ENCODE measurements at regions not wholly inside any gene's neighbourhood (a gene's known extent, or its start where the extent isn't known, plus 50 kb on each side); places are given as distances from the start of the nearest gene placed in this dataset.

GRCh38 chr4:178448372-178449035, 1006.3 kb upstream of the AGA start:
- DNase-seq, result no peak

GRCh38 chr4:178450614-178451013, 1008.4 kb upstream of the AGA start:
- no peak for DNase-seq

DNA sequence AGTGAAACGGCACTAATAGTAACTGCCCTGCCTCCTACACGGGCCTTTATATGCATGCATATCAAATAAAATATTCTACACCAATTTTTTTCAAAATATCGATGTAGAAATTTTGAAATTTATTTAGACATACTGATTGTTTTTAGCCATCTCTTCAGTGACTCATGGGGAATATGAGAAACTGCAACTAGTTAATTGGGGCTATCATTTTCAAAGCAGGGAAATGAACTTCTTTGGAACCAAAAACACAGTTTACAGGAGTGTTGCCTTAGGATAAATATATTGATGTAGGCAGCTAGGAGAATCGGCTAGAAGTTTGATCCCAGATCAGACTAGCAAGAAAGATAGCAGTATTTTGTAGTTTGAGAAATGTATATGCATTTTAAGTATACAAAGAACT, 1010.8 kb upstream of the AGA start:
- DNase-seq, result no peak

DNA sequence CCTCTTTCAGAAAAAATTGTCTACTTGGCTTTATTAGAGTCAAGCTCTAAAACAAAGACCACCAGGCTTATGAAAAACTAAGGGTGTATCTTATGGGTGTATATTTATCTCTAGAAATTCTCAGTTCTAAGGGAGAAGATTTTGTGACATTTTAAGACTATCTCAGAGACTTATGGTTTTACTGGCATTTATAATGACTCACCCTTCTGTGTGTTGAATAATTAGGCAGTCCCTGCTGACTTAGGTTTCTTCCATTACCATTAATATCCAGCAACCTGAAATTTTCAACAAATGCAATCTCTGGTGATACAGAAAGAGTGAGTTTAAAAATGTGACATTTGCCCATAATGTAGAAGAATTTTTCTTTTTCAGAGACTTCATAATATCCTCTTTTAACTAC, 1015.0 kb upstream of the AGA start:
- DNase-seq, result no peak

DNA sequence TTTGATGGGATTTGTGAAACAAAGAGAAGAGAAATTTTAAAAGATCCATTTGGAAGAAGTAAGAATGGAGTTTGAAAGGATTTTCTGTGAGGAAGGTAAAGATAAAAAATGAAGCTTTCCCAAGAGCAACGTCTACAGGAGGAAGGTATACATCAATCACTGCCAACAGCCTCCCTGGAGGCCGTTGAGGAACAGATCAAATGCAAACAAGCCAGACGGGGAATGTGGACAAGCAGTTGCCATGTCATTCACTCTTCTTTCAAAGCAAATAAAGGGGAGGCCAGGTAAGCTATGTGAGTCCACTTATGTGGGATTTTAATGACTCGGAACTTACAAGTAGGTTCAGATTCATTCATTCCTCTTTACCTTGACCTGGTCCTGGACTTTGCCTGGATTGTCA, 1020.5 kb upstream of the AGA start:
- no peak for DNase-seq

GRCh38 chr4:178463747-178464146, 1021.5 kb upstream of the AGA start:
- no peak for DNase-seq

DNA sequence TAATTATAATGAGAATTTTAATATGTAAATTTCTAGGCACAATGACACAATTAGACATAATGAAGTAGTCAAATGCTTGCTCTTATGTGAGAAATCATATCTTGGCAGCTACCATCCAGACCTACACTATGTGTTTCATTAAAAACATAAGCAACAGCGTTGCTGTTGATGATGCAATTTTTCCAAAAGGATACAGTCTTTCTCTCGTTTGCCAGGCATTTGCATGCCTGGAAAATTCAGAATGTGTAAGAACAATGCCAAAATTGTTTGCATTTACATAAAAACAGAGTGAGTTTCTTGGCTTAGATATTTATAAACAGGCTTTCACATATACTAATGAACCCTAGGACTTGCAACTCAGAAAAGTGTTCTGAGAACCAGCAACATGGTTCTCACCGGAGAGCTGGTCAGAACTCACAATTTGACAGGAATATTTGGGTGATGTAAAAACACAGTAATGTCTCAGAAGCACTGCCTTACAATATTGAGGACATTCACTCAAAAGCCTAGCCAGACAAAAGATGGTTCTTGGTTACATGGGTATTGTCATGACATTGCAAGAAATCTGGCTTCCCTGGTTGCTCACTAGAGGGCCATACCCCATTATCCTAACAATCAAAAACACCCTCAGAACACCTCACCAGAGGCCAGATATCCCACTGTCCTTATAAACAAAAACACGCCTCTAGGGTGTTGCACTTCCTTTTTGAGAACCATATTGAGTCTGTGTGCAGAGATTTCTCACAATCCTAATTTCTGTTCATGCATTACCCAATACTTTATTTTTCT, 1029.0 kb upstream of the AGA start:
- DNase-seq, result no peak

- DNase-seq, result no peak
Measured at GRCh38 chr4:178471994-178472393, 1029.8 kb upstream of the AGA start.

- no peak for DNase-seq
Measured at GRCh38 chr4:178480105-178480504, 1037.9 kb upstream of the AGA start.

DNA sequence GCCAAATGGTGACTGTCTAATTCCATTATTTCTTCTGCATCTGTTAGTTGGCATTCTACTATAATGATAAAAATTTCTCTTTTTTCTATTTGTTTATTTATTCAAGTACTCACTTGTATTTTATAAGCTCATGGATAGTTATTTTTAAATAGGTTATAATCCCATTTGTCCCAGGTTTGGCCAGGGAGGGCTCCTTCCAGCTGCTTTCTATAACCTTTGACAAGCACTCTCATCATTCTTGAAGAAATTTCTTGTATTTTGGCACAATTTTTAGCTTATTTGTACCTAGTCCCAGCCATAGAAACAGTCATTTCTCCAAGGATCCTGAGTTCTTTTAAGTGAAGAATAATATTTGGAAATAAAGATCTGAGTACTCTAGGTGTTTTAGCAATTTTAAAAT, 1038.6 kb upstream of the AGA start:
- DNase-seq, result no peak

- no peak for DNase-seq
Measured at GRCh38 chr4:178481564-178481963, 1039.3 kb upstream of the AGA start.

DNA sequence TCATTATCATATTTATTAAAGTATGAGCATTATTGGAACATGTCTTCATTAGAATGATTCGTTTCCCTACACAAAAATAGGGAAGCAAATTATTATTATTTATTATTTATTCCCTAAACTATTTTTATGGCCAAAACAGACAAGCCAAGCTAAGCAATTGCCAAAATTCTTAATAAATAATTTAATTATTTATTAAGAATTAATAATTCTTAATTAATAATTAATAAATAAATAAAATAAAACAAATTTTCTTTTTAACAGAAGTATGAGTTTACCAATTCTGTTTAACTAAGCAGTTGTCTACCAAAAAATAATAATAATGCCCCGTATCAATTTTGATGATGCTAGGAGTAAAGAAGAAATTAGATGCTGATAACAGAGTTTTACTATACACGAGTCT, 1080.8 kb upstream of the AGA start:
- DNase-seq, result no peak

- no peak for DNase-seq
Measured at GRCh38 chr4:178535939-178536579, 1093.8 kb upstream of the AGA start.

DNA sequence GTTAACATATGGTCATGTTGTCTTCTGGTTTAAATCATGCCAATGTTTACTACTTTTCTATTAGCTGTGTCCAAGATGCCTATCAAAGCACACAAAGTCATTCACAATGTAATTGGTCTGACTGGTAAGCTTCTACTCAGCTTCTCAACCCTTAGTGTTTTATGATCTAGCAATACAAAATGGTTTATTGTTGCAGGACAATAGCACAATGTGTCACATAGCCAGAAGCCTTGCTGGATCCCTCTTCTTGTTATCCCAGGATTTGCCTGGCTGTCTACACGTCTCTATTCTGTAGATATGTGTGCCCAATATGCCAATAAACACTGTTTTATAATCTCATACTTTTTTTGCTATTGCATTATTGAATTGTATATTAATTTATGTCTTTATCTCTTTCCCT, 1111.0 kb upstream of the AGA start:
- DNase-seq, result no peak

GRCh38 chr4:178554352-178554751, 1112.1 kb upstream of the AGA start:
- DNase-seq, result no peak

DNA sequence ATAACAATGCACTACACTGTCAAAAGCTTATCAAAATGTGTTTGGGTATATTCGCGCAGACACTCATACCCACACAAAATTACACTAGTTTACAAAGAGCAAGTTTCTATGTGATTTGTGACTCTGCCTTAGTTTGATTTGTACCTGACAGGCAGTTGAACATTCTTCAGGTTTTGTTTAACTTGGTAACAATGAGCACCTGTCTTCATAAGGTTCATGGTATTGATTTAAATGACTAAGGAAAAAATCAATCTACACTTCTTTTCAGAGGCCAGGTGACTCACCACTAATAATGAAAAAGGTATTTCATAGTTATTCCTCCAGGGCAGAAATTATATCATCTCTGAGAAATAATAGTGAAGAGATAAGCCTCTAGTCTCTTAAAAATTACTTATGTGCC, 1114.6 kb upstream of the AGA start:
- DNase-seq, result no peak

- DNase-seq, result no peak
Measured at GRCh38 chr4:178577933-178578332, 1135.7 kb upstream of the AGA start.

GRCh38 chr4:178595500-178596138, 1153.4 kb upstream of the AGA start:
- no peak for DNase-seq

GRCh38 chr4:178598672-178599071, 1156.4 kb upstream of the AGA start:
- no peak for DNase-seq

- DNase-seq, result no peak
Measured at GRCh38 chr4:178599521-178599920, 1157.3 kb upstream of the AGA start.

GRCh38 chr4:178602833-178603232, 1160.6 kb upstream of the AGA start:
- DNase-seq, result no peak

- no peak for DNase-seq
Measured at GRCh38 chr4:178611062-178611461, 1168.8 kb upstream of the AGA start.

GRCh38 chr4:178612733-178613132, 1170.5 kb upstream of the AGA start:
- no peak for DNase-seq

DNA sequence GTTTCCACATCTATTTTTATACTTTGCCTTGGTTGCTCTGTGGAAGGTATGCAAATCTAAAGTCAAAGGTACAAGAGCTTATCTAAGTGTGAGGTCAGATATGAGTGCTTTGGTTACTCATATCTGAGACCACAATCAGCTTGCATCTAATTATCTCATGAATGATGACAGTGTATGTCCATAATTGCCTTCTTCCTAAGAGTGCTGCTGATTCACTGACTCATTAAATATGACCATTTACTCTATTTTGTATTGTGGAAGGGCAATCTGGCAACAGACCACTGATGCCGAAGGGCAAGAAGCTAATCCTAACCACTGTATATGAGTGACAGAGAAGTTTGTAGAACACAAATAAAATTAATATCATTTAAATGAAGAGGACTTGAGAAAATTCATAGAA, 1190.2 kb upstream of the AGA start:
- no peak for DNase-seq

Data from activated effector memory CD4-positive, alpha-beta T cell treated with Interleukin-2 at 50 U/mL for 16 hours (primary cell).